ENCODE measurements at regions not wholly inside any gene's neighbourhood (a gene's known extent, or its start where the extent isn't known, plus 50 kb on each side); places are given as distances from the start of the nearest gene placed in this dataset.

GRCh38 chr18:34620258-34620861 is 89.7 kb upstream of the DTNA start:
- no peak for TF ChIP-seq CTCF (IDR thresholded peaks at IDR 0.05; ENCODE audit: low read length)
- no peak for TF ChIP-seq EZH2phosphoT487 (IDR thresholded peaks at IDR 0.05; ENCODE audit: low read length)

Measured in MM.1S (cell line).